GM18517 (cell line): ENCODE measurements at regions not wholly inside any gene's neighbourhood (a gene's known extent, or its start where the extent isn't known, plus 50 kb on each side); places are given as distances from the start of the nearest gene placed in this dataset.

Experiments used
- ATAC-seq: cut with Tn5 transposase; IDR thresholded peaks from one replicate; pipeline ENCODE4 v1.9.1; 2021; ENCODE audit warnings: mild to moderate bottlenecking, moderate library complexity; ENCODE audit not compliant: unreplicated experiment

- no peak for ATAC-seq
Measured at GRCh38 chr6:22043284-22043962, 253.4 kb downstream of the PRL start.

- ATAC-seq: no peak
Measured at GRCh38 chr6:22045261-22045912, 251.4 kb downstream of the PRL start.

- ATAC-seq: no peak
Measured at GRCh38 chr6:22049002-22049401, 247.8 kb downstream of the PRL start.

- no peak for ATAC-seq
Measured at GRCh38 chr6:22053391-22053997, 243.3 kb downstream of the PRL start.

GRCh38 chr6:22056398-22056797 is 240.4 kb downstream of the PRL start:
- no peak for ATAC-seq

- no peak for ATAC-seq
Measured at GRCh38 chr6:22057962-22058361, 238.9 kb downstream of the PRL start.

GRCh38 chr6:22059126-22059525 is 237.7 kb downstream of the PRL start:
- no peak for ATAC-seq

GRCh38 chr6:22059946-22060345 is 236.9 kb downstream of the PRL start:
- no peak for ATAC-seq

- peak; percentile 75 for ATAC-seq
Measured at GRCh38 chr6:22062807-22063408, 233.9 kb downstream of the PRL start.

GRCh38 chr6:22064558-22064957 is 232.3 kb downstream of the PRL start:
- no peak for ATAC-seq

GRCh38 chr6:22067122-22067521 is 229.7 kb downstream of the PRL start:
- no peak for ATAC-seq

GRCh38 chr6:22067671-22068070 is 229.2 kb downstream of the PRL start:
- no peak for ATAC-seq

GRCh38 chr6:22068561-22069305 is 228.1 kb downstream of the PRL start:
- no peak for ATAC-seq

GRCh38 chr6:22069306-22069800 is 227.5 kb downstream of the PRL start:
- no peak for ATAC-seq

GRCh38 chr6:22071270-22072041 is 225.4 kb downstream of the PRL start:
- no peak for ATAC-seq

- no peak for ATAC-seq
Measured at GRCh38 chr6:22072949-22073348, 223.9 kb downstream of the PRL start.

GRCh38 chr6:22073516-22074198 is 223.2 kb downstream of the PRL start:
- ATAC-seq: no peak

GRCh38 chr6:22078288-22078687 is 218.5 kb downstream of the PRL start:
- ATAC-seq: no peak

- ATAC-seq: no peak
Measured at GRCh38 chr6:22078802-22079545, 217.9 kb downstream of the PRL start.
